SK-N-SH (cell line): ENCODE measurements at regions not wholly inside any gene's neighbourhood (a gene's known extent, or its start where the extent isn't known, plus 50 kb on each side); places are given as distances from the start of the nearest gene placed in this dataset.

ENCODE experiments used
- CTCF ChIA-PET: fragments of 300-600, 350-600 bp; formaldehyde crosslinking; extraction: SDS; loops from one replicate; lab custom pipeline; 2021; lab: Yijun Ruan, JAX
- POLR2A ChIA-PET: fragments of 350-600 bp; sonication (Branson Sonifier 250); formaldehyde crosslinking; extraction: SDS; loops from one replicate; lab custom pipeline; 2020; ENCODE audit warnings: antibody characterized with exemption, inconsistent platforms; lab: Yijun Ruan, JAX
- DNase-seq: peaks from one replicate; pipeline ENCODE4 v3.0.0; 2012
- H2AFZ ChIP-seq: fragments of 200-600 bp; sonication (generic); 2 replicates; pipeline ENCODE4 v1.8.1; 2016; ENCODE audit warnings: antibody characterized with exemption, mild to moderate bottlenecking, low read depth
- H3F3A ChIP-seq: fragments of 200-600 bp; sonication (generic); replicated peaks from 2 replicates; pipeline ENCODE3; 2016; ENCODE audit warnings: antibody characterized with exemption, mild to moderate bottlenecking; ENCODE audit not compliant: insufficient read depth
- H3K27ac ChIP-seq, 2 experiments: fragments of 200-500 bp in 1 of 2; fragments of 200-600 bp in 1 of 2; sonication (Bioruptor generic) in 1 of 2; sonication (generic), shearing (Covaris generic) in 1 of 2; 2 replicates each; pipeline versions ENCODE4 v1.5.1 to v1.6.1; 2014 to 2016; ENCODE audit warnings: low read depth in 2 of 2, inconsistent platforms in 1 of 2, low read length in 1 of 2, mild to moderate bottlenecking in 1 of 2, mixed read lengths in 1 of 2
- H3K27me3 ChIP-seq: fragments of 200-600 bp; sonication (generic), shearing (Covaris generic); 2 replicates; pipeline ENCODE4 v1.6.1; 2016; ENCODE audit warnings: mixed run types; ENCODE audit not compliant: insufficient read depth
- H3K36me3 ChIP-seq, 2 experiments: fragments of 200-500 bp in 1 of 2; fragments of 200-600 bp in 1 of 2; sonication (Bioruptor generic) in 1 of 2; sonication (generic) in 1 of 2; replicated peaks in 1 of 2; 2 replicates each; pipeline versions ENCODE3 to v1.5.1; 2014 to 2016; ENCODE audit warnings: low read length in 1 of 2, mild to moderate bottlenecking in 1 of 2; ENCODE audit not compliant: insufficient read depth in 2 of 2, control insufficient read depth in 1 of 2
- H3K4me1 ChIP-seq, 2 experiments: fragments of 200-500 bp in 1 of 2; fragments of 200-600 bp in 1 of 2; sonication (Bioruptor generic) in 1 of 2; sonication (generic), shearing (Covaris generic) in 1 of 2; 2 replicates each; pipeline versions ENCODE4 v1.5.1 to v1.6.1; 2014 to 2016; ENCODE audit warnings: low read depth in 1 of 2, low read length in 1 of 2, mixed run types in 1 of 2; ENCODE audit not compliant: insufficient read depth in 2 of 2, control insufficient read depth in 1 of 2
- H3K4me2 ChIP-seq: fragments of 200-600 bp; sonication (generic), shearing (Covaris generic); 2 replicates; pipeline ENCODE4 v1.6.1; 2017; ENCODE audit warnings: mixed run types
- H3K4me3 ChIP-seq, 2 experiments: fragments of 200-500 bp in 1 of 2; fragments of 200-600 bp in 1 of 2; sonication (Bioruptor generic) in 1 of 2; sonication (generic), shearing (Covaris generic) in 1 of 2; 2 replicates each; pipeline versions ENCODE4 v1.5.1 to v1.8.1; 2014 to 2016; ENCODE audit warnings: low read depth in 2 of 2, inconsistent platforms in 1 of 2, low read length in 1 of 2, mild to moderate bottlenecking in 1 of 2, mixed read lengths in 1 of 2, moderate library complexity in 1 of 2
- H3K79me2 ChIP-seq: fragments of 200-600 bp; sonication (generic); 2 replicates; pipeline ENCODE4 v1.8.1; 2017; ENCODE audit warnings: mild to moderate bottlenecking; ENCODE audit not compliant: insufficient read depth
- H3K9ac ChIP-seq: fragments of 200-600 bp; sonication (generic); 2 replicates; pipeline ENCODE4 v1.6.1; 2017; ENCODE audit warnings: mixed run types
- H3K9me2 ChIP-seq: fragments of 200-600 bp; sonication (generic); 2 replicates; pipeline ENCODE4 v1.6.1; 2017; ENCODE audit warnings: mixed run types
- H3K9me3 ChIP-seq: fragments of 200-600 bp; sonication (generic); 2 replicates; pipeline ENCODE4 v1.6.1; 2017; ENCODE audit warnings: mixed run types, mild to moderate bottlenecking, moderate library complexity
- H4K20me1 ChIP-seq: fragments of 200-600 bp; sonication (generic); 2 replicates; pipeline ENCODE4 v1.6.1; 2017; ENCODE audit warnings: mild to moderate bottlenecking, mixed run types; ENCODE audit not compliant: insufficient read depth
- CHD2 ChIP-seq: fragments of 150-350 bp; IDR thresholded peaks from 2 replicates; pipeline ENCODE4 v1.6.1; 2018; ENCODE audit warnings: low read length; ENCODE audit not compliant: partially characterized antibody
- ELF1 ChIP-seq: IDR thresholded peaks from 2 replicates; pipeline ENCODE4 v1.4.0; 2012
- EP300 ChIP-seq, 2 experiments: IDR thresholded peaks; 2 replicates each; pipeline versions ENCODE4 v1.4.0 to v1.6.1; 2012; ENCODE audit warnings: borderline replicate concordance in 1 of 2, low read depth in 1 of 2, low read length in 1 of 2
- EZH2phosphoT487 ChIP-seq: fragments of 200-600 bp; sonication (generic); IDR thresholded peaks from 2 replicates; pipeline ENCODE4 v1.6.1; 2017; ENCODE audit warnings: low read depth, mixed run types, mild to moderate bottlenecking, antibody characterized with exemption, moderate library complexity, borderline replicate concordance
- FOSL2 ChIP-seq: IDR thresholded peaks from 2 replicates; pipeline ENCODE4 v1.4.0; 2012; ENCODE audit warnings: low read depth, mild to moderate bottlenecking, moderate library complexity, borderline replicate concordance
- FOXJ3 ChIP-seq: sonication (generic); formaldehyde crosslinking; IDR thresholded peaks from 2 replicates; pipeline ENCODE4 v1.5.1; 2020; ENCODE audit warnings: mild to moderate bottlenecking, missing genetic modification reagents
- FOXM1 ChIP-seq: IDR thresholded peaks from 2 replicates; pipeline ENCODE4 v1.4.0; 2012; ENCODE audit warnings: low read depth, mild to moderate bottlenecking
- GABPA ChIP-seq: IDR thresholded peaks from 2 replicates; pipeline ENCODE4 v1.4.0; 2012; ENCODE audit warnings: low read depth, mild to moderate bottlenecking
- GATA2 ChIP-seq: sonication (generic); formaldehyde crosslinking; IDR thresholded peaks from 2 replicates; pipeline ENCODE4 v1.5.0; 2020; ENCODE audit warnings: mild to moderate bottlenecking, missing genetic modification reagents
- MEF2A ChIP-seq: IDR thresholded peaks from 2 replicates; pipeline ENCODE4 v1.4.0; 2012; ENCODE audit warnings: low read depth, borderline replicate concordance
- MXI1 ChIP-seq: IDR thresholded peaks from 2 replicates; pipeline ENCODE4 v1.6.1; 2012; ENCODE audit warnings: mild to moderate bottlenecking, low read depth, low read length, improper control_type of control experiment
- NFIC ChIP-seq: IDR thresholded peaks from 2 replicates; pipeline ENCODE4 v1.4.0; 2012; ENCODE audit warnings: borderline replicate concordance
- PBX3 ChIP-seq: IDR thresholded peaks from 2 replicates; pipeline ENCODE4; 2012
- POLR2AphosphoS5 ChIP-seq: IDR thresholded peaks from 2 replicates; pipeline ENCODE4 v1.6.1; 2012; ENCODE audit warnings: low read depth, low read length
- RFX5 ChIP-seq: IDR thresholded peaks from 2 replicates; pipeline ENCODE4 v1.6.1; 2012; ENCODE audit warnings: mild to moderate bottlenecking, improper control_type of control experiment, low read length
- RXRA ChIP-seq: IDR thresholded peaks from 2 replicates; pipeline ENCODE4 v1.4.0; 2012; ENCODE audit warnings: low read depth, mild to moderate bottlenecking, borderline replicate concordance
- TEAD4 ChIP-seq: IDR thresholded peaks from 2 replicates; pipeline ENCODE4 v1.4.0; 2012; ENCODE audit warnings: mild to moderate bottlenecking, borderline replicate concordance; ENCODE audit not compliant: insufficient read depth
- USF2 ChIP-seq: fragments of 150-350 bp; IDR thresholded peaks from 2 replicates; pipeline ENCODE4 v1.6.1; 2017; ENCODE audit warnings: antibody characterized with exemption, low read length, low read depth, borderline replicate concordance
- YY1 ChIP-seq: IDR thresholded peaks from 2 replicates; pipeline ENCODE4 v1.4.0; 2012; ENCODE audit warnings: low read depth, mild to moderate bottlenecking
- WGBS: methylation state at CpG from one replicate; pipeline ENCODE4 v1.1.6; 2017; ENCODE audit warnings: low lambda C conversion rate; 5-methylcytosine and 5-hydroxymethylcytosine counted together

GRCh38 chr1:182185842-182186756, 124.6 kb upstream of the ZNF648 start:
- H3K9me2 ChIP-seq: no peaks in the 10 kb centered on the region
- H2AFZ ChIP-seq: no peak overlapping the region
- no peak for DNase-seq
- H3K4me3 ChIP-seq: no peak overlapping the region
- no peak overlapping the region for H3K4me2 ChIP-seq
- no peaks in the 10 kb centered on the region for H3K9me3 ChIP-seq
- no peaks in the 10 kb centered on the region for H3K27me3 ChIP-seq
- no peaks in the 10 kb centered on the region for H3K36me3 ChIP-seq
- POLR2A ChIA-PET: no interaction called here
- CTCF ChIA-PET: interaction anchor here (1.3 to 3.6 kb wide), 2 partner anchors 10 to 43 kb away, joined by 3 to 10 read pairs; no protein-coding TSS in a partner anchor
- no peaks in the 10 kb centered on the region for H4K20me1 ChIP-seq
- TF ChIP-seq PBX3 (no peak), FOSL2 (no peak), CHD2 (no peak), EZH2phosphoT487 (no peak), ELF1 (no peak), FOXJ3 (no peak), RFX5 (no peak), MXI1 (no peak), TEAD4 (no peak), POLR2AphosphoS5 (no peak), FOXM1 (no peak), EP300 (IDR thresholded peaks at IDR 0.05; ENCODE audit: borderline replicate concordance in 1 of 2, low read depth in 1 of 2, low read length in 1 of 2) (no peak), GABPA (no peak), NFIC (no peak), GATA2 (no peak), MEF2A (no peak), USF2 (no peak)
- H3K79me2 ChIP-seq: no peaks in the 10 kb centered on the region
- no peak overlapping the region for H3K27ac ChIP-seq
- no peak overlapping the region for H3K9ac ChIP-seq
- H3K4me1 ChIP-seq: no peaks in the 10 kb centered on the region
- WGBS: 34% methylated on average over 2 of the region's 2 CpGs
- H3F3A ChIP-seq: no peaks in the 10 kb centered on the region

GRCh38 chr1:182185136-182185535, 123.6 kb upstream of the ZNF648 start:
- no peak overlapping the region for H3K4me3 ChIP-seq
- WGBS: 29% methylated on average over 2 of the region's 2 CpGs
- ChIA-PET CTCF (interaction anchor here (3.6 kb wide), 1 partner anchor 42 kb away, joined by 10 read pairs; no protein-coding TSS in a partner anchor), POLR2A (no interaction called here)
- no peak overlapping the region for H3K27ac ChIP-seq
- H4K20me1 ChIP-seq: no peaks in the 10 kb centered on the region
- H3K4me1 ChIP-seq: no peaks in the 10 kb centered on the region
- H3K9me3 ChIP-seq: no peaks in the 10 kb centered on the region
- H3F3A ChIP-seq: no peaks in the 10 kb centered on the region
- no peak overlapping the region for H3K9ac ChIP-seq
- no peak overlapping the region for H2AFZ ChIP-seq
- no peak for TF ChIP-seq PBX3
- no peak for TF ChIP-seq MXI1
- no peak for TF ChIP-seq YY1
- TF ChIP-seq RXRA: no peak
- H3K79me2 ChIP-seq: no peaks in the 10 kb centered on the region
- H3K4me2 ChIP-seq: no peak overlapping the region
- DNase-seq: no peak
- H3K36me3 ChIP-seq: no peaks in the 10 kb centered on the region
- H3K9me2 ChIP-seq: no peaks in the 10 kb centered on the region
- no peaks in the 10 kb centered on the region for H3K27me3 ChIP-seq
